Right renal cortex interstitium (tissue), 3 donors: ENCODE measurements at regions not wholly inside any gene's neighbourhood (a gene's known extent, or its start where the extent isn't known, plus 50 kb on each side); places are given as distances from the start of the nearest gene placed in this dataset.

Experiments
- DNase-seq, 3 donors: peaks; one replicate each; pipeline ENCODE4 v3.0.0-alpha.2; 2013; ENCODE audit warnings: low read depth in 3 of 3, low spot score in 2 of 3

DNA sequence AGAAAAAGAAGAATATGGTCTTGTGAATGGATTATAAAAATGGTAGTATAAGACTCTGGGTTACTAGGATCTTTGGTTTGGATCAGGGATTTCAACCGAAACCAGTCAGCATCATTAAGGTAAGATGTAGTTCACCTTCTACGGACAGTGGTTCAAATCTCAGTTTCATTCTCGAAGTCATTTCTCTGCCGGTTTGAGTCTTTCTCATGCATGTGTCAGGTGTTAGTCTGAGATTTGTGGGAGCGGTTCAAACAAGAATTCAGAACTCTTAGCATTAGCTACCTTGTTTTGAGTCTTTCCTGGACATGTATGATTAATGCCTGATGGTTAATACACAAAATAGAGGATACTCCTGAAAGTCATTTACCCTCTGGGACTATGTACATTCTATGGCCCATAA is 735.9 kb upstream of the NUDT12 start:
- DNase-seq, result no peak

DNA sequence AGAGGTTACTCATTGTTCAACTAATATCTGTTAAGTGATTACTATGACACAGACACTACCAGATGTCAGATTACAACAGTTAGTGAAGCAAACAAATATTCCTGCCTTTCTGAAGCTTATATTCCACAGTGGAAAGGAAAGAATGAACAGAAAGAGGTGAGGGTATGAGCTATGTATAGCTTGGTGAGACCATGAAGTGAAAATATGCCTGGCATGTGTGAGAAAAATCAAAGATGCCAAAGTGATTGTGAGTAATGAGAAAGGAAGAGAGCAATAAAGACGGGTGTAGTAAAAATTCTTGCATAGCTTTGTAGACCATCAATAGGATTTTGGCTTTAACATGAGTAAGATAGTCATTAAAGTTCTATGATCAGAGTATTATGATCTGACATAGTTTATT is 734.5 kb upstream of the NUDT12 start:
- no peak for DNase-seq

DNA sequence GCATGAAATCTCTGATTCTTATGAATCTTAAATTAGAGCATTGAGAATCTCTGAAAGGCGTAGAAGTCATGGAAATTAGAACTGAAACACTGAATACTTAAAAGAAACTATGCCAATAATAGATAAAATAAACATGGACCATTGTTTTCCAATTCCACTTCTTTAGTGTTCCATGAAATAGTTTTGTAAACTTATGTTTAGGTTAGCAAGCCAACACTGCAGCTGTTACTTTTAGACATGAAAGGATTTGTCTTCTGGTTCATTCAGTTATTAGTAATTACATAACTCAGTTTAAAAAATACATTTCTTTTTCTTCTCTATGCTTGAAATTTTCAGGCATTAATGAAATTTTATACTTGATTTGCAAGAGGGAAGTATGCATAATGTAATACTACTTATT is 733.4 kb upstream of the NUDT12 start:
- DNase-seq, result no peak

DNA sequence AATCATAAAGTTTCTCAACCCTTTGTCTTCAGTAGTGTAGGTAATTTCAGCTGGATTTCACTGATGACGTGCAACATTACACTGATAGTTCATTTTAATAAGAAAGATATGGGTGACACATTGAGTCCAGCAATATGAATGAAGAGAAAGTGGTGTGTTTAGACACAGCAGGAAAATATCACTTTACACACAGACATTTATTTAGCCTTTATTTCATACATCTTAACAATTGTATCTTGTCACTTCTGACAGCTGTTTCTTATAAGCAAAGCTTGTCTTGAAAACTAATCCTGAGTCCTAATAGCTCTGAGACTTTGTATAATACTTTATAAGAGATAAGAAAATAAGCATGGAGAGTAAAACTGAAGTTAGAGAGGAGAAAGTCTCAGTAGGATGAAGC is 720.5 kb upstream of the NUDT12 start:
- no peak for DNase-seq

DNA sequence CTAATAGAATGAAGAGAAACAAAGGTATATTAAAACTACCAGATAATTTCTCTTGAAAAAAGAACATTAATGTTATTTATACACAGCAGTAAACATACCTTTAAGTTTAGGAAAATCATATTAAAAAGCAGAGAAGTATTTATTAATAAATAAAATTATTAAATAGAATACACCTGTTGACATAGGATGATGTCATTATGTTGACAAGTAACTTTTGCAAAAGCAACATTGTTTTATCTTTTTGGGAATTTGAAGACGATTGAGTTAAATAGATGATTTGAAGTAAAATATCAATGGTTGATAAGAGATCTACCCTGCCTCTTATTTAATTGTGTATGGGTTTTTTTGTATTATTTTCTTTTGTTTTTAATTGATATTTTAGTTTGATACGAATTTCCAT is 711.1 kb upstream of the NUDT12 start:
- no peak for DNase-seq

DNA sequence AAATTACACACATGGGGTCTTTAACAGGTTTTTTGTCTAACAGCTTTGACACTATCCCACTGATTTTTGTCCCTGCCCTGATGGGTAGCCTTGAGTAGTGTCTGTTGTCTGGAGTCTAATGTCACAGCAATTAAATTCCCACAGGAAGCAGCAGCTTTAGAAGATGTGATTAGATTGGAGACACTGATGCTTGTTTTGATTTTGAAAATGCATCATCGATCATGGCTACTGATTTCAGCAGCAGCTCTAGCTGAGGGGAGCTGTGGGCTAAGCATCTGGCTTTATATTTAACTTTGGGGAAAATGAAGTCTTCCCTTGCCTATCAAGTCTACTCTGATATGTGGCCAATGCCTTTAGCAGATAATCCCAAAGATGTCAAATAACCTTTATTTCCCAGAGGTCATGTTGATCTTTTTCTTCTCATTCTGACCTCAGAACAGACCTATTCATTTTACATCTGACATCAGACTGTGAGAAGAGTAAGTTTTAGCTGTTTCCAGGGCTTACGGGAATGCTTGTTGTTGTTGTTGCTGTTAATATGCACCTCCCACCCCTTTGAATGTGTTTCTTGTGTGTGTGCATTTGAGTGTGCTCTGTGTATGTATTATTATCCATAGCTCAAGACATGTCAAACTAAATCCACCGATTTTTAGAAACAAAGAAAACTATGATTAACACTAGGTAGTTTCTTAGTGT is 704.9 kb upstream of the NUDT12 start:
- DNase-seq, result no peak

DNA sequence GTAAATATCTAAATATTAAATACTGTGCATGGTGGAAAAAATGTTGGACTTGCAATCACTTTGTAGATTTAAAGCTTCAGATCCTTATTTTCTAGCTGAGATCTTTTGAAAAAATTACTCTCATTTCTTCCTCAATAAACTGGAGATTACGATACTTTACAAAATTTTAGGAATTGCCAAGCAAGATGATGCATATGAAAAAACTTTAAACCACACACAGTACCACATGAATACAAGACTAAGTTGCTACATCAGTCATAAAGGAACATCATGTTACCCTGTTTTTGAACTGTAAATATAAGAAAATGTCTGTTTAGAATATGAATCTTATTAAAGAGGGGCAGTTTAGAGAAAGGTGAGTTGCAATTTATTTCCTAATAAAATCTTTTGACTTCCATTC is 703.6 kb upstream of the NUDT12 start:
- DNase-seq, result no peak

DNA sequence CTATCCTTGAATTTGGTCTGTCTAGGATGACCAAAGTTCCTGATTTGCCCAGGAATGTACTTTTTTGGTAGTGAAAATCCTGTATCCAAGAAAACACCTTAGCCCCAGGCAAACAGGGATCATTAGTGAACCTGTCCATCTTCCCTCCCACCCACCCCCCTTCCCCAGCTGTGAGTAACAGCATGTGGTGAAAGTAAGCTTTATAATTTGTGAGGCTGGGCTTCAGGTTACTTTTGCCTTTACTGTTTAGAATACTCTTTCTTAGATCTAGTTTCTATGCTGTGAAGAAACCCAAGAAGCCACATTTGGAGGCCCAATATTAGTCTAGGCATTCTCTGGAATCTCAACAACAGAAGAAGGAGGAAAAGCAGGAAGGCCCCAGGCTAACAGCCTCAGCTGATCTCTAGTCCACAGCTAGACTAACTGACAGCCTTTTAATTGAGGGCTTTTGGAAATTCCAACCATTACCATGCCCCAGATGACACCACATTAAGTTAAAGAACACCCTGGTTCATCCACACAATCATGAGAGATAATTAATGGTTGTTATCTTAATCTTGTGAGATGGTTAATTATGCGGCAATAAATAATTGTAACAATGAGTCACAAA is 703.0 kb upstream of the NUDT12 start:
- no peak for DNase-seq

DNA sequence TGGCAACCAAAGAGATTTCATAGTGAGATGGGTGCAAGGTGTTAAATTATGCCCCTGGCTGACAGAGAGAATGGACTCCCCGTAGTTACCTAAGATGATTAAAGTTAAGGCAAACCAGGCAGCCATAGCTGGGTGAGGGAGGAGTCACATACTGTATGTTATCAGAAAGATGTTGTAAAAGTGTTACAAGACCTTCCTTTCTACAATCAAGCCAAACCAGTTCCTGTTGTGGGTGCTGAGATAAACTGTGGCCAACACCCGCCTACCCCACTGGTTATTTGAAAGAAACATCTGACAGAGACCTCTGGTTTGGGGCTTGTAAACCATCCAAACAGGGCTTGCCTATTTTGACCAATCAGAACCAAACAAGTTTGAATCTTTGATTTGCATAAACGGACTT is 684.7 kb upstream of the NUDT12 start:
- no peak for DNase-seq

DNA sequence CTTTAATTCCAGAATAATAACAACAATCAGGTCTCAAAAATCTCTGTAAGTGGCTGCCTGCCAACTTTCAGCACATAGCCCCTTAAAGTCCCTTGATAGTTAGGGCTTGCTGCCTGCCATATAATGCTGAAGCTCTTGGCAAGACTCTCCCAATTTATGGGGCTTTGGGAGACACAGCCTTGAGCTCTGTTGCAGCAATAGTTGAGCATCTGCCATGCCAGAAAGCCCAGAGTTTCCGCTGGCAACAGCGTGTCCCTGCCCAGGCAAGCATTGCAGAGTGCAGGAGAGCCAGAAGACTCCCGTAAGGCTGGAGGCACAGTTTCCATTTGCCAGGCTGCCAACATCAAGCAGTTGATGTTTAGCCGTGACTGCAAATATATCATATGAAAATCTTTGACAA is 678.5 kb upstream of the NUDT12 start:
- no peak for DNase-seq

DNA sequence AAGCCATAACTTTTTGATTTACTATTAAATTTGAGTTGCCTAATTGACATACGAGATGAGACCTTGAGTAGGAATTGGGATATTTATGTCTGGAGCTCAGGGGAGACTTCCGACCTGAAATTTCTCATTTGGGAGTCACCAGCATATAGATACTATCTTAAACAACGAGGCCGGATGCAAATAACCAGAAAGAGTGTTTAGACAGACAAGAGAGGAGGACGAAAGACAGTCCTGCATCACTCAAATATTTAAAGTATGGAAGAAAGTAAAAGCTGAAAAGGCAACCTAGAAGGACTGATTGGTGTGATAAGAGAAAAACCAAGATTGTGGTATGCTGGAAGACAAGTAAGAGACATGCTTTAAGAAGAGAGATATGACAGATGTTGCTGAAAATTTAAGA is 675.0 kb upstream of the NUDT12 start:
- DNase-seq, result no peak

DNA sequence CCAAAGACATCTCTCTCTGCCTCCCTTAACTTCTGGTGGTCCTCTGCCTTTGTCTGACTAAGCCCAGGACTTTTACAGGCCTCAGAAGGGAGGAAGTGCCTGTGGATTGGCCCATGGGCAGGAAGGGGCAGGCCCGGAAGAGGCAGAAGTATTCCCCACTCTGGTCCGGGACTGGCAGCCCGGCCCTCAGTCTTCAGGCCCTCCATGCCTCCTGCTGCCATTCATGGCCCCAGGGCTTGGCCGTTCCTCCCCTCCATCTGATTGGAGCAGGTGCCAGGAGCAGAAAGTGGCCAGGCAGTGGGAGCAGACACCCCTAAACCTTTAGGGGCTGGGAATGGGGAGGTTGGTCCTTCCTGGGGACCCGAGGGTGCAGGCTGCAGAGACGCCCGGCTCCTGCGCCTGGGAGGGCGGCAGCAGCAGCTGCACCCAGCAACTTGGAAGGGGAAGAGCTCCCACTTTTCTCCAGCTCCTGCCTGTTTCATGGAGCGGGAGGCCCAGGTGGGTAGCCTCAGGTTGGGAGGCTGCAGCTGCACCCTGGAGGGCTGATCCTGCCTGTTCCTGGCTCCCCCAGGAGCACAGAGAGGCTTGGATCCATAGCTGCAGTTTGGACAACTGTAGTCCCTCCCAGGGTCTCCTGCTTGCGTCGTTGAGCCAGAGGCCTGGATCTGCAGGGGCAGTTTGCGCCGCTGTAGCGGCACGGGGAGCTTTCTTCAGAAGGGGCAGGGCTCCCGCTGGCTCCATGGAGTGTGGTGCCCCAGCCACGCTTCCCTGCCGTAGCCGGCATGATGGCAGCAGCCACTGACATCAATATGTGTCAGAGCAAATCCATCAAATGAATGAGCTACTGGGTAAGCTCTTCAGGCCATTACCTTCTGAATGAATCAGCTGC is 661.5 kb upstream of the NUDT12 start:
- no peak for DNase-seq

DNA sequence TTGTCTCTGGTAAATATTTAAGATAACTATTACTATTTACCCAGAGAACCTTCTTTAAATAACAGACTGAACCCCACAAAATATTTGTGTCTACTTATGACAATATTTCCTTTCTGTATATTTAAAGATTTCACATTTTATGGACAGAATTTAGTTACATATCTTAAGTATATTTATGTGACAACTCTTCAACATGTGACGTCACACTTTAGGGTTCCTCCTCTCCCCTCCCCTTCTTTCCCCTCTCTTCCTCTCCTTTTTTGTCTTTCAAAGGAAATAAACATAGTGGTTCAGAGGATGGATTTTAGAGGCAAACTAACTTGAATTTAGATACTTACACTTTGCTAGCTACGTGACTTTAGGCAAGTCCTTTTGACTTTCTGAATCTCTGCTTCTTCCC is 655.6 kb upstream of the NUDT12 start:
- DNase-seq, result no peak

DNA sequence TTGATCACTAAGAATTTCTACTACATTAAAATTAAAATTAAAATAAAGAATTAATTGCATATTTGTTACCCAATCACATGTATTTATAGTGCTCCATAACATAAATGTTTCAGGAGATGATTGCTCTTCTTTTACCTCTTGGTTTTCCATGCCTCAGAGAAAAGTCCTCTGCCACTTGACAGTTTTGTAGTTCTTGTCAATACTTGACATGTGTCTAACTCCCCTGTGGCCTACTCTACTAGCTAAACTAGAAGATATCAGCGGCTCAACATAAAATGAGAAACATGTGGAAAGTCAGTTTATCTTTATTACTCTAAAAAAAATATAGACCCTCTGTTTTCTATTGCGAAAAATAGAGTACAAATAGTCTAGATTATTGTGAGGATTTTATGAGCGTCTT is 650.6 kb upstream of the NUDT12 start:
- no peak for DNase-seq

DNA sequence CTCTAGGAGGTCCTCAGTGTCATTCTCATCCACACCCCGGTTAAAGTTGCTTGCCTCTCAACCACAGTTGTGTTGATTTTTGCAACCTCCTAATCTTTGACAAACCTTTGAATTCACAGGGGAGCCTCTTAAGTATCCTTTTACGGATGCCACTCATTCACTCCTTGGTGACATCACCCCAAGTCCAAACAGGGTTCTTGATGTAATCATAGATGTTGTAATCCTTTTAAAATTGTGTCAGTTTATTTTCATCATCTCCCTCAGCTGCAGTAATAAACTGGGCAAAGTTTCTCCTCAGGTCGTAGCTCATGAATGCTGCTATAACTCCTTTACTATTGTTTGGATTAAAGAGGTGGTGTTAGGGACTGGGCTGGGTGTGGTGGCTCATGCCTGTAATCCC is 637.2 kb upstream of the NUDT12 start:
- DNase-seq, result no peak

DNA sequence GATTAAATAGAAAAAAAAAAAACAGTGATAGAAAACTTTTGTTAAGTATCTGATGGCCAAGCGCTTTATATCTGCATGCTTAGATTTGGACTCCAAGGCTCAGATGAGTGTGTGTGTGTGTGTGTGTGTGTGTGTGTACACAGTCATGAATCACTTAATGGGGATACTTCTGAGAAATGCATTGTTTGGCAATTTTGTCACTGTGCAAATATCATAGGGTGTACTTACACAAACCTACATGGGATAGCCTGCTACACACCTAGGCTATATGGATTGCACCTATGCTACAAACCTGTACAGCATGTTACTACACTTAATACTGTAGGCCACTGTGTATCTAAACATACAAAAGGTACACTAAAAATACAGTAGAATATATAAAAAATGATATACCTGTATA is 635.6 kb upstream of the NUDT12 start:
- DNase-seq, result no peak

DNA sequence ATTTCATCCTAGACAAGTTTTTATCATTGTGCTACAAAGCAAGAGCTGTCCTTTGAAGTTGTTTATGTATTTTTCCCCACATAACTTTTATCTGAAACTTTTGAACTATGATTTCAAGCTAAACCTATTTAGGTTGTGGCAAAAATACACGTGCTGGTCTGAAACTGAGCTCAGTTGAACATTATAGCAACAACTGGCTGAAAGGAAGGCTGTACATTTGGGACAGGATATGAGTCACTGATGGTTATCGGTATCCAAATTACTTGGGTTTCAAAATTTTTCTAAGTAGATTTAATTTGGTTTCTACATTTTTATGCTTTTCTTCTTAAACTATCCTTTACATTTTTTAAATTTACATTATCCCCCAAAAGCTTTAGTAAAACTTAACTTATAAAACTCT is 627.3 kb upstream of the NUDT12 start:
- no peak for DNase-seq

DNA sequence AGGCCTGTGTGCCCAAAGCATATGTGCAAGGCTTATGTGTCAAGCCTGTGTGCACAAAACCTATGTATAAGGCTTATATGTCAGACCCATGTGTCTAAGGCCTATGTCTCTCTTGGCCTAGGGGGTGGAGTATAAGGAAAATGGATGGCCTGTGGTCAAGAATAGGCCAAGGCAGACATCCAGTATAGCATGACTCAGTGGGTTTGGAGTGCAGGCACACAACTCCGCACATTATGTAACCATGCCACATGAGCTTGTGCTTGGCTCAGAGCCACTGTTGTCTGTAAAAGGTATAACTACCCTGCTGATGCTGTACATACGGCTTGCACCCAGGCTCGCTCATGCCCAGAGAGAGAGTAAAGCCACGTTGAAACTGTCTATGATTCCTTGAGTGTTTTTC is 626.4 kb upstream of the NUDT12 start:
- DNase-seq, result no peak

DNA sequence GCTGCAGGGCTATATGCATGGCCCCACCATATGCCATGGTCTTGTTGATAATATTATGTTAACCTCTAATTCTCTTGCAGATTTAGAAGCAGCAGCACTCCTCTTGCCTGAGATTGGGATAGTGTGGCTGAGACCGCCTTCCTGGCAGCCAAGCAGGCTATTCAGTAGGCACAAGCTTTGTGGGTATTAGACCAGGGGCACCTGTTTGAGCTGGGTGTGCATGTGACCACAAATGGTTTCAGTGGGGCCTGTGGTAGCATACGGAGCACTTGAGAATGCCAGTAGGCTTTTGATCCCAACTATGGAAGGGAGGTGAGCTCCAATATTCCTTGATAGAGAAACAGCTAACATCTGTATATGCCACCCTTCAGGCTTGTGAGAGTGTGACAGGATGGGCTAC is 625.1 kb upstream of the NUDT12 start:
- DNase-seq, result no peak

DNA sequence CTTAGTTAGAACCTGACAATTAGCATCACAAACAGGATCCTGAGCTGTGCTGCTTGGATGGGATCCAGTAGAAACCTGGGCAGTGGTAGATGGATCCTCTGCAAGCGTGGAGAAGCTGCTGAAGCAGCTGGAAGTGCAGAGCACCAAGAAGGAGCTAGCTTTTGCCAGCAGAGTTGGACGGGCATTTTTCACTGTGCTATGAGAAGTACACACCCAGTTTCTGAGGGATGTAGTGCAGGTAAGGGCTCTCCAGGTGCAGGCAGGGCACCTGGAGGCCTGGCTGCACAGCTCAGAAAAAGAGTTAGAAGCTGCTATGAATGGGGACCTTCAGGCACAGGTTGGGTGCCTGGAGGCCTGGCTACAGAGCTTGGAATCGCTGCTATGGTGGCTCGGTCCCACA is 623.9 kb upstream of the NUDT12 start:
- DNase-seq, result no peak

DNA sequence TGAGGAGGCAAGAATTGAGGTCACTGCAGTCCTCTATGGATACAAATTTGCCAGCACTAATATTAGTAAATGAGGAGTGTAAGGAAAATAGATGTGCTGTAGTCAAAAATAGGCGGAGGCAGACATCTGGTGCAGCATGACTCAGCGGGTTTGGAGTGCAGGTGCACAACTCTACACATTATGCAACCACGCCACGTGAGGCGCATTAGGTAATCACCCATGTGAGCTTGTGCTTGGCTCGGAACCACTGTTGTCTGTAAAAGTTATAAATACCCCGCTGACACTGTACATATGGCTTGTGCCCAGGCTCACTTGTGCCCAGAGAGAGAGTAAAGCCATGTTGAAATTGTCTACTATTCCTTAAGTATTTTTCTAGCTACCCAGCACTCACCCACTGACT is 623.5 kb upstream of the NUDT12 start:
- no peak for DNase-seq

DNA sequence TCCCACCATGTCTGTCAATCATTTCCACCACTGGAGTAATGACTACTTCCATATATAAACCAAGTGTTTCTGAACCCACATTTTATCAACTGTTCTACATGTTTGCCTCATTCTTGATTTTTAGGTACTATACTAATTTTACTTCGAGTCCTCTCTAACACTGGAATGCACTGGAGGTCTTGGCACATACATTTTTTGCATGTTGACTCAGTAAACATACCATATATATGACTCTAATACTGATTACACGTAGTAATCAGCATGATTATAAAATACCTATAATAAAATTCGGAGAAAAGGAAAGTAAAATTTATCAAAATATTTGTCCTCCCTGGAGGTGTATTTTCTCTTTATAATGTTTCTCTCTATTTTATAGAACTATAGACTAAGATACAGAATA is 621.7 kb upstream of the NUDT12 start:
- DNase-seq, result no peak
